ENCODE measurements at regions not wholly inside any gene's neighbourhood (a gene's known extent, or its start where the extent isn't known, plus 50 kb on each side); places are given as distances from the start of the nearest gene placed in this dataset.

- TF ChIP-seq, protein P1, sequence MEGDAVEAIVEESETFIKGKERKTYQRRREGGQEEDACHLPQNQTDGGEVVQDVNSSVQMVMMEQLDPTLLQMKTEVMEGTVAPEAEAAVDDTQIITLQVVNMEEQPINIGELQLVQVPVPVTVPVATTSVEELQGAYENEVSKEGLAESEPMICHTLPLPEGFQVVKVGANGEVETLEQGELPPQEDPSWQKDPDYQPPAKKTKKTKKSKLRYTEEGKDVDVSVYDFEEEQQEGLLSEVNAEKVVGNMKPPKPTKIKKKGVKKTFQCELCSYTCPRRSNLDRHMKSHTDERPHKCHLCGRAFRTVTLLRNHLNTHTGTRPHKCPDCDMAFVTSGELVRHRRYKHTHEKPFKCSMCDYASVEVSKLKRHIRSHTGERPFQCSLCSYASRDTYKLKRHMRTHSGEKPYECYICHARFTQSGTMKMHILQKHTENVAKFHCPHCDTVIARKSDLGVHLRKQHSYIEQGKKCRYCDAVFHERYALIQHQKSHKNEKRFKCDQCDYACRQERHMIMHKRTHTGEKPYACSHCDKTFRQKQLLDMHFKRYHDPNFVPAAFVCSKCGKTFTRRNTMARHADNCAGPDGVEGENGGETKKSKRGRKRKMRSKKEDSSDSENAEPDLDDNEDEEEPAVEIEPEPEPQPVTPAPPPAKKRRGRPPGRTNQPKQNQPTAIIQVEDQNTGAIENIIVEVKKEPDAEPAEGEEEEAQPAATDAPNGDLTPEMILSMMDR (IDR thresholded peaks at IDR 0.05): no peak
- TF ChIP-seq POLR2AphosphoS5 (IDR thresholded peaks at IDR 0.05): no peak
Measured at GRCh38 chr18:64275593-64276300, 126.9 kb upstream of the LINC00305 start.

Measured in esophagus muscularis mucosa (tissue), 3 donors.